HG03139 (cell line): ENCODE measurements at regions not wholly inside any gene's neighbourhood (a gene's known extent, or its start where the extent isn't known, plus 50 kb on each side); places are given as distances from the start of the nearest gene placed in this dataset.
"Not testable (repeated sequence)": the region's sequence is repeated elsewhere in the genome, so short reads cannot be mapped to it uniquely, and the experiment has no call there.

Experiments used
- ATAC-seq: cut with Tn5 transposase; IDR thresholded peaks from one replicate; pipeline ENCODE4 v1.9.1; 2021; ENCODE audit not compliant: unreplicated experiment

GRCh38 chr4:112708772-112709171 is 71.8 kb downstream of the LARP7 start:
- ATAC-seq = no peak

GRCh38 chr4:112714922-112715901 is 78.3 kb downstream of the LARP7 start:
- no peak for ATAC-seq

GRCh38 chr4:112717856-112718255 is 80.9 kb downstream of the LARP7 start:
- no peak for ATAC-seq

- no peak for ATAC-seq
Observed at GRCh38 chr4:112721627-112722026, 84.7 kb downstream of the LARP7 start.

GRCh38 chr4:112726041-112726440 is 89.1 kb downstream of the LARP7 start:
- no peak for ATAC-seq

- not testable (repeated sequence) for ATAC-seq
Observed at GRCh38 chr4:112727728-112728127, 90.8 kb downstream of the LARP7 start.

GRCh38 chr4:112731715-112732114 is 94.8 kb downstream of the LARP7 start:
- no peak for ATAC-seq

- no peak for ATAC-seq
Observed at GRCh38 chr4:112732142-112732541, 95.2 kb downstream of the LARP7 start.

GRCh38 chr4:112735474-112735951 is 98.6 kb downstream of the LARP7 start:
- ATAC-seq = peak; percentile 60

GRCh38 chr4:112736718-112737135 is 99.8 kb downstream of the LARP7 start:
- ATAC-seq = no peak

- ATAC-seq = no peak
Observed at GRCh38 chr4:112739442-112739841, 102.5 kb downstream of the LARP7 start.

- ATAC-seq = no peak
Observed at GRCh38 chr4:112747036-112747435, 110.1 kb downstream of the LARP7 start.

- no peak for ATAC-seq
Observed at GRCh38 chr4:112748352-112748878, 111.5 kb downstream of the LARP7 start.

GRCh38 chr4:112750749-112751148 is 113.8 kb downstream of the LARP7 start:
- not testable (repeated sequence) for ATAC-seq

- no peak for ATAC-seq
Observed at GRCh38 chr4:112751447-112751846, 114.5 kb downstream of the LARP7 start.

GRCh38 chr4:112752061-112752460 is 115.1 kb downstream of the LARP7 start:
- no peak for ATAC-seq

GRCh38 chr4:112752510-112752909 is 115.6 kb downstream of the LARP7 start:
- no peak for ATAC-seq

GRCh38 chr4:112753333-112753732 is 116.4 kb downstream of the LARP7 start:
- no peak for ATAC-seq

- no peak for ATAC-seq
Observed at GRCh38 chr4:112759313-112759712, 122.4 kb downstream of the LARP7 start.

GRCh38 chr4:112765317-112765974 is 128.5 kb downstream of the LARP7 start:
- ATAC-seq = peak; percentile 70

GRCh38 chr4:112766422-112766821 is 129.5 kb downstream of the LARP7 start:
- ATAC-seq = no peak

- ATAC-seq = no peak
Observed at GRCh38 chr4:112767386-112767785, 130.4 kb downstream of the LARP7 start.
